ENCODE measurements at regions not wholly inside any gene's neighbourhood (a gene's known extent, or its start where the extent isn't known, plus 50 kb on each side); places are given as distances from the start of the nearest gene placed in this dataset.
A peak's percentile ranks its signal among the peaks of the same experiment; 100 is the strongest.
"Not testable (repeated sequence)": the region's sequence is repeated elsewhere in the genome, so short reads cannot be mapped to it uniquely, and the experiment has no call there.

GRCh38 chr11:82398300-82398815 is 335.3 kb downstream of the FAM181B start:
- no peak for DNase-seq (ENCODE audit: low spot score)
- Histone ChIP-seq H3K27ac (peak overlapping the region in 1 of 2 donors; percentile 26), H3K4me3 (no peak overlapping the region)
- TF ChIP-seq CTCF (IDR thresholded peaks at IDR 0.05) = no peak

GRCh38 chr11:82396639-82397038 is 337.0 kb downstream of the FAM181B start:
- not testable (repeated sequence) for DNase-seq (ENCODE audit: low spot score); H3K27ac ChIP-seq; H3K4me3 ChIP-seq

DNA sequence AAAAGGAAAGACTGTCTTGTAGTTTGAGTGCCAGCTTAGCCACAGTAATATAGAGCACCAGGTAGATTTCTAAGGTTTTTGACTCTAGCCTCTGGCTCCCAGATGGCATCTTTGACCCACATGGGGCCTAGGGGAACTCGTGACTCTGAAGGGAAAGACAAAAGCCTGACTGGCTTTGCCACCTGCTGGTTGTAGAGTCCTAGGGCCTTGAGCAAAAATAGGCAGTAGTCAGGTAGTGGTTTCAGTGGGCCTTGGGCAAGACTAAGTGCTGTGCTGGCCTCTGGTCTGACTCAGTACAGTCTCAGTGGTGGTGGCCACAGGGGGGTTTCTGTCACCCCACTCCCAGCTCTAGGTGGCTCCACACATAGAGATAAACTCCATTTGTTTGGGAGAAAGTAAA is 349.4 kb downstream of the FAM181B start:
- Histone ChIP-seq H3K27ac (no peak overlapping the region), H3K4me3 (no peak overlapping the region)
- no peak for DNase-seq (ENCODE audit: low spot score)
- no peak for TF ChIP-seq CTCF (IDR thresholded peaks at IDR 0.05)

GRCh38 chr11:82373781-82374542 is 359.7 kb downstream of the FAM181B start:
- TF ChIP-seq CTCF (IDR thresholded peaks at IDR 0.05) = no peak
- no peak for DNase-seq (ENCODE audit: low spot score)
- Histone ChIP-seq H3K4me3 (no peak overlapping the region), H3K27ac (no peak overlapping the region)

DNA sequence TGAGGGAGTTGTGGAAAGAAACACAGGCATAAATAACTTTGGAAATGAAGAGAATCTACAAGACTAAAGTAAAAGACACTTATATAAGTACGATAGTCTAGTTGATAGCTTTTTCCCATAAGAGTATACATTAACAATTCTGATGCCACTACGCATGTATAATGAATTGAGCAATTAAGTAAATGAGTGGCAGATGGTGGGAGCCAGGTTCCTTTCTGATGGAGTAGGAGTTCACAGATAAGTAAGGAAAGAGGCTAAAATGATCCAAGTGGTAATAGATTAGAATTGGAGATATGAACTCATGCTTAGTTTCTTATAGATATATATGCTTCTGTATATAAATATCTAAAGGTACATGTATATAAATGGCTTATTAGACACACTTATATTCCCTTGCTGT is 368.3 kb downstream of the FAM181B start:
- TF ChIP-seq CTCF (IDR thresholded peaks at IDR 0.05) = no peak
- Histone ChIP-seq H3K4me3 (no peak overlapping the region), H3K27ac (no peak overlapping the region)
- DNase-seq (ENCODE audit: low spot score) = no peak

DNA sequence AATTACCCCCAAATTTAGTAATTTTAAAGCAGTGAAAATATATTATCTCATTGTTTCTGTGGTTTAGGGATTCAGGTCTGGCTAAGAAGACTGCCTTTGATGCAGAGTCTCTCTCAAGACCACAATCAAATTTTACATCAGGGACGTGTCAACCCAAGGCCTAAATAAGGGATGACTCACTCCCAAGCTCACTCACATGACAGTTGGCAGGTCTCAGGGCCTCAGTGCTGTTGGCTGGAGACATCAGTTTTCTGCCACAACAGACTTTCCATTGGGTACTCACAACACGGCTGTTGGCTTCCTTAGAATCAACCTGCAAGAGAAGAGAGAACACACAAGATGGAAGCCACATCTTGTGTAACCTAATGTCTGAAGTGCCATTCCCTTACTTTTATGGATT is 377.3 kb downstream of the FAM181B start:
- DNase-seq (ENCODE audit: low spot score) = no peak
- H3K4me3 ChIP-seq = no peak overlapping the region
- no peak for TF ChIP-seq CTCF (IDR thresholded peaks at IDR 0.05)
- no peak overlapping the region for H3K27ac ChIP-seq

GRCh38 chr11:82355313-82355823 is 378.3 kb downstream of the FAM181B start:
- no peak for TF ChIP-seq CTCF (IDR thresholded peaks at IDR 0.05)
- H3K27ac ChIP-seq = no peak overlapping the region
- DNase-seq (ENCODE audit: low spot score) = no peak
- H3K4me3 ChIP-seq = no peak overlapping the region

All from coronary artery (tissue), 2 donors.